ENCODE measurements at regions not wholly inside any gene's neighbourhood (a gene's known extent, or its start where the extent isn't known, plus 50 kb on each side); places are given as distances from the start of the nearest gene placed in this dataset.
"Not testable (repeated sequence)": the region's sequence is repeated elsewhere in the genome, so short reads cannot be mapped to it uniquely, and the experiment has no call there.

DNA sequence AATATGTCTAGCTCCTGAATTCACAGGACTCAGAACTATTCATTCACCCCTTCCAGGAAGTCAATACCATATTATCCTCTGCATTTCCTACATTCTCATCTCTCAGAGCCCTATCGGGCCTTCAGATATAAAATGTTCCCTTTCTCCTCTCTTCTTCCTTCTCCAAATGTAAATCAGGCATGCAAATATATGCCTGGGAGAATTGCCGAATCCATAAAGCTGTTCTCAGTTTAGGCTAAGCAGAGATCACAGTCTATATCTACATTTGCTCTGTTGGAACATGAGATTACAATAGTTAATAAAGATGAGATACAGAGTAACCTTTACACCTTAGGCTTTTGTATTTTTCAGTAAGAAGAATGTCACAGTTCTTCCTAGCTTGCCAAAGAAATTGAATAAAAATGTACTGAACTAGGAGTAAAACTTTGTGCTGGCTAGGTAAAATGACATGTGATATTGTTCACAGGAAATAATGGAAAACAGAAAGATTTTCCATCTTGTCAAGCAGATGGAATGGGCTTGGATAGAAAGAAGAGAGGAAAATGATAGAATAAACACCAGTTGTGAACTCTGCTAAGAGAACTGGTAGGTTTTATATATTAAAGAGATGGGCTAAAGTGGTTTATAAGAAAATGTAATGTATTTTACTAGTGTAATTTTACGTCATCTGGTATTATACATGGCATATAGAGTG lies 161.5 kb downstream of the NRIP1 start:
- no peak for DNase-seq

DNA sequence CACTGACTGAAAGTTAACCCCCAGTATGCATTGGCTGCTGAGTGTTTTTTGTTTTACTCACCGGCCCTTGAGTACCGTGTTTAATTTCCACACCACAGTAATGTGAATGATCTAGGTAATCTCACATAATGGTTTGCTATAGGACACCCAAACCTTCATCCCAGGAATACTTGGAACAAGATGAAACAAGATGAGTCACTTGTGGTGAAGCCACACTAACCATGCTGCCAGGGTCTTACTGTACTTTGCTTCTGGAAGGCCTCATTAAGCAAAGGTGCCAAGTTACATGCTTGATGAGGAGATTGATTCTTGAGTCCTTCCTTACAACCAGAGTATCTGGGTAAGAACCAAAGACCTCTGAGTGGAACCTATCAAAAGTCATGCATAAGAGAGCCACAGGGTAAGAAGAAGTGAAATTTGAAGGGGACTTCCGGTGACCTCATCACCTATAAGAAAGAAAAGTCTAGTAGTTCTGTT lies 163.3 kb downstream of the NRIP1 start:
- no peak for DNase-seq

DNA sequence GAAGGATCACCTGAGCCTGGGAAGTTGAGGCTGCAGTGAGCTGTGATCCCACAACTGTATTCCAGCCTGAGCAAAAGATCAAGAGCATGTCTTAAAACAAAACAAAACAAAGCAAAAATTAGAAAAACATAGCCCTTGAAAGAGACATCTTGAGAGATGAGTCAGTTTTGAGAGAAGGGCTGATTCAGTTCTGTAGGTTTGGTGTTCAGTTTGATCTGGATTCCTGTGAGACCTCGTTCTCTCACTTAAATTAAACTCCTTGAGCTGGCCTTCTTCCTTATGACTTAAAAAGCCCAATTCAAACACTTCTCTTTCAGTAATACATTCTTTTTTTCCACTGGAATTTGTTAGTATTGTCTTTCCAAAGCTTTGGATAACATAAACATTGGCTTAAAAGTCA lies 164.2 kb downstream of the NRIP1 start:
- DNase-seq = no peak

DNA sequence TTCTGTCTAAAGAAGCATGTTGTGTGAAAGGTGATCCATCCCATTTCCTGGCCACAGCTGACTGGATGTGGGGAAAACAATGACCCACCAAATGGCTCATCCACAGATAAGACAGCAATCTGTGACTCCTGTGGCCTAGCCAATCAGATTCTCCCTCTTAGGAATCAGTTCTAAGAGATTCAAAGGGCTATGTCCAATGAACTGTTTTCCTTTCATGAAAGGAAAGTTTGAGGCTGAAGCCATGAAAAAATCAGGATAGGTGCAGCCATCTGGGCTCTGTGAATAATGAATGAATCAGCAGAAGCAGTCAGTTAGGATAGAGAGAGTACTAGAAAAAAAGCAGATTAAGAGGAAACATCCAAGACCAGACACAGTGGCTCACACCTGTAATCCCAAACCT lies 164.7 kb downstream of the NRIP1 start:
- no peak for DNase-seq

DNA sequence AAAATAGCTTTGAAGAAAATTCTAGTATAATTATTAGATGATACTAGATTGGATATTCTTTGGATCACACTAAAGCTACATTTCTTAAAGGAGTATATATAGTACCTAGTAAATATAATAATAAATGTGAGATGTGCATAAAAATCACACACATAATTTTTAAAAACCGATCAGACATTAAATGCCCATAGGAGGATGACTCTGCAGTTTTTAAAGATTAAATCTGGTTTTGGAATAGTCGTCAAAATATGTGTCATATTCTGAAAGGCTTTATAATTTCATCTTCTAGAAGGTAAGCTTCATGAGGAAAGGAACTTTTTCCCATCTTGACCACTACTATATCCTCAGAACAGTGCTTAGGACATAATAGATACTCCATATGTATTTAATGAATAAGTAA lies 169.0 kb downstream of the NRIP1 start:
- DNase-seq = no peak

DNA sequence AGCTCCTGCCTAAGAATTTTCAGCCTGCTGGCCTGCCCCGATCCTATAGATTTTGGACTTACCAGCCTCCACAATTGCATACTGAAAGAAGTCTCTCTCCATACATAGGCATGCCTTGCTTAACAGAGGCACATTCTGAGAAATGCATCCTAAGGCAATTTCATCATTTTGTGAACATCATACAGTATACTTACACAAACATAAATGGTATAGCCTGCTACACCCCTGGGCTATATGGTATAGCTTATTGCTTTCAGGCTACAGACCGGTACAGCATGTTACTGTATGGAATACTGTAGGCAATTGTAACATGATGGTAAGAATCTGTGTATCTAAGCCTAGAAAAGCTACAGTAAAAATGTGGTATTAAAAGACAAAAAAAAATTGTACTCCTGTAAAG lies 174.7 kb downstream of the NRIP1 start:
- no peak for DNase-seq

DNA sequence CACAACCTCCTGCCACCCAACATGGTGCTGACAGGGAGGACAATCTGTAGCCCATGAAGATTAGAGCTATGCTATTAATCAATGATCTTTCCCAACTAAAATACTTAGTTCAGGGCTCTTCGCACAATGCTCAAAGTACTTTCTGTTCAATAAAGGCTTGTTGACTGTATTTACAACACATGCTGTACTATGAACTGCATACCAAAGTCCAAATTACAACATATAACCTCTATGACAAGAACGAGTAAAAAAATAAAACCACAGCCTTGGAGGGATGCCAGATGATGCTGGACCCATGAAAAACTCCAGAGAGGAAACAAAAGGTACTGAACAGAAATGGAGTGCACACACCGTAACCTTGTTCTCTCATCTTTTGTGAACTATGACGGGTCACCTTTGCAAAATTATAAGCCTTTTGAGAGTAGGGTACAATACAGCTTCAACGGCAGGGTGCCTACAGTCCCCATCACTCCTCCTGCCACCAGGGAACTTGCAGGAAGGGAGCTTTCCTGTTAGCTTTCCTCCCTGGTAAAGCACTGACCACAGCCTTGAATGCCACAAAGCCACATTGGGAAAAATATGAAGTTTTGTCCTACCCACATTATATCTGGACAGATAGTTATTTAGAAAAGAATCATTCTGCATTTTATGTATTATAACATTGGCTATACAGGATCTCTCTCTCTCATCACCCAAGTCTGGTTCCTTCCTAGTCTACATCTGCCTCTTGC lies 175.6 kb downstream of the NRIP1 start:
- DNase-seq = no peak

DNA sequence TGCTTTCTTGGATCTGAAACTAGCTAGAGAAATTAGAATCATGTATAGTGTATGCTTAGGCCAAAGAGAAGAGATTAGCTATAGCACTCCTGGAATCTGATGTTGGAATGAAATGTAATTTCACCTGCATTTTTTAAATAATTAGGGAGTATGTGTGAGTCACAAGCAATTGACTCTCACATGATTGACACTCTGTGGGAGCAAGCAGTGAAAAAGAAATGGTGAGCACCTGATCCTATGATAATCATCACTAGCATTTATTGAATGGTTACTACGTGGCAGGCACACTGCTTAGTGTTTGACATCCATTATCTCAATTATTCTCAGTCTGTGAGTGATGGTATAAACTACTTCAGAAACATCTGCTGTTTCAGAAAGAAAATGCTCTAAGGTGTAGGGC lies 176.6 kb downstream of the NRIP1 start:
- no peak for DNase-seq

DNA sequence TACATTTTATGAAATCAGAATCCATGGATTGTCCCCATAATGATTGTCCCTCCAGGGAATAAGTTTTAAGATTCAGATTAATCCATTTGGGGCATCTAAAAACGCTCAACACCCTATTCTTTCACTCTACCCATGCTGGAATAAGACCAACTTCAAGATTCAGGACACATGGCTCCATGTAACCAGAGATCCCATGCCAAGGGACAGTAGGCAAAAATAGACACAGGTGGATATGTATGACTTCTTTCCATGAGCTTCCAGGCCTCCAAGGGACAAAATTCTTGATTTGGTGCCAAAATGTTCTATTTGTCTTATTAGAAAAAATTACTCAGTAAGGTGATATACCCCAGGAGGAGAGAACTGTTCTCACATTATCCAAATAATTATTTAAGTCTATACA lies 178.8 kb downstream of the NRIP1 start:
- no peak for DNase-seq

DNA sequence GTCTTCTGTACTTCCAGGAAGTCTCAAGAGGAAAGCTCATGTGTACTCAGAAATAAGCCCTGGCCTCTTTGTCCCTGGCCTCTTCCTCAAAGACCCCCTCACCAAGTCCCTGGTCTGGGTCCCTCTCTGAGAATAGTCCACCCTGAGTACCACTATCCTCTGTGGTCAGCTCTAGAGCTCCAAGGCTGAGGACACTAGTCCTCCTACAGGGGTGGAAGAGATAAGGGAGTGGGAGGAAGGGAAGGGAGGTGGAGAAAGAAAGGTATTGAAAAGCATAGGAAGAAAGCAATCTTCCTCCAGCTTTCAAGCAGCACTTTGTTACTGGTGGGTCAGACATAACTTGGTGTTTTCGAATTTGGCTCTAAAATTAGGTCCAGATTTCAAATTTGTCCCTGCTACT lies 181.4 kb downstream of the NRIP1 start:
- no peak for DNase-seq

DNA sequence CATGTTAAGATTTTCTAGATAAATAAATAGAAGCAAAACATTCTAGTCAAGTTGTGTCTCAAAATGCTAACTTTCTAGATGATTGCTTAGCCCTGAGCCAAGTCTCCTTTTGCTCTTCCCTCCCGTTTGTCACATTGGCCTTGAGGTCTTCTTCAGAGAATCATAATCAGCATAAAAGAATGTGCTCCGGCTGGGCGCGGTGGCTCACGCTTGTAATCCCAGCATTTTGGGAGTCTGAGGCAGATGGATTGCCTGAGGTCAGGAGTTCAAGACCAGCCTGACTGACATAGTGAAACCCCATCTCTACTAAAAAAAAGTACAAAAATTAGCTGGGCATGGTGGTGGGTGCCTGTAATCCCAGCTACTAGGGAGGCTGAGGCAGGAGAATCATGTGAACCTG lies 182.3 kb downstream of the NRIP1 start:
- DNase-seq = not testable (repeated sequence)

DNA sequence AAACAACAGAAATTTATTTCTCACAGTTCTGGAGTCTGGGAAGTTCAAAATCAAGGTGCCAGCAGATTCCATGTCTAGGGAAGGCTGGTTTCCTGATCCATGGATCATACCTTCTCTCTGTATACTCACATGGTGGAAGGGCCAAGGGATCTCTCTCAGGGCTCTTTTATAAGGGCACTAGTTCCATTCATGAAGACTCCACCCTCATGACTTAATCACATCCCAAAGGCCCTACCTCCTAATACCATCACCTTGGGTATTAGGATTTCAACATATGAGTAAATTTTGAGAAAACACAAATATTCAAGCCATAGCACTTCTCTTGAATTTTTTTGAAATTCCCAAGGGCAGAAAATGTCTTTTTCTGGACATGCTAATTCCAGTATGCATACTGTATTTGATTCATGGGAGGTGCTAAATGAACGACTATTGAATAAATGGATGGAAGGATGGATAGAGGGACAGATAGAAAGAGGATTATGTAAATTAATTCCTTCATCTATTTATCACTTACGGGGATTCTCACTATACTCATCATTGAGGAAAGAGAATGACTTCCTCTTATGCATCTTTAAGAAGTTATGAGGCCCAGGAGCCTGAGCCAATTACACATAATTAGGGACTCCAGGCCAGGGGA lies 182.8 kb downstream of the NRIP1 start:
- no peak for DNase-seq

DNA sequence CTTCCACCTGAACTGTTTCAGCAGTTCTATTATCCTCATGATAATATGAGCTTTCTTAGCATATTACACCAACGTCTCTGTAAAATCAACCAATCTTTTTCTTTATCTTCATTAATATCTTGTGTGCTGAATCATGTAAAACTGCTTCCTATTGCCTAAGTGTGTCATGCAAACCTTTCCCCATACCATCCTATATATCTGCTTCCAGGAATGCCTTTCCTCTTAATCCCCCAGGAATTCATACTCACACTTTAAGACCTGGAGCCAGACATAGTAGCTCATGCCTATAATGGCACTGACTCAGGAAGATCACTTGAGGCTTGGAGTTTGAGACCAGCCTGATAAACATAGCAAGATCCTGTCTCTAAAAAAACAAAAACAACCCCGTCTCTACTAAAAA lies 183.9 kb downstream of the NRIP1 start:
- no peak for DNase-seq

DNA sequence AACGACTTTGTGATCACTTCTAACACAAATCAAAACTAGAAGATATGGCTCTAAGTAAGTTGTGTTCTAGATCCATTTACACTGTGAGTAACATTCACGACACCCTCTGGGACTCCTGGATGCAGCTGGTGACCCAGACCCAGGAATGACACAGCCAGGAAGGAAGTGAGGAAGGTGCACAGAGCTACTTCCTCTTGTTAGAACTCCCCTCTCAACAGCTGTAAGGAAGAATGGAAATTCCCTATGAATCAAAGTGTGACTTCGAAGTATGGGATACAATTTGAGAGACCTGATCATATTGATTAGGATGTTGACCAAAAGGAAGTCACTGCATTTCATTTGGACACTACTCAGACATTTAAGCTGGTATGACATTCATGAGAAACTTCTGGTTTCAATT lies 185.3 kb downstream of the NRIP1 start:
- no peak for DNase-seq

DNA sequence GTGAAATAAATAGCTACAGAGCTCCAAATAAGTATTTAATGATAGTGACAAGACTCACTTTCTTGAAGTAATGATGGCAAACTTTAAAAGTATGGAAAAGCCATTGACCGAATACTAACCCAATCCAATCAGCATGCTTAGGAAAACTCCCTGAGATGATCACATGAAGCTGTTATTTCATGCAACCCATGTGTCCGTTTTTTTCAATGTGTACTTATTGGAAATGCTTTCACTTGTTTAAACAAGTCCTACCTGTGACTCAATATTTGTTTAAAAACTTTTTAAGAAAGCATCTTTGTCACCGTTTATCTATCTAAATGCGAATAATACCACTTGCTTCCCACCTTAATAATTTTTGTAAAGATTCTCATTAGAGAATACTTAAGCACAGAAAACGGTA lies 185.8 kb downstream of the NRIP1 start:
- no peak for DNase-seq

DNA sequence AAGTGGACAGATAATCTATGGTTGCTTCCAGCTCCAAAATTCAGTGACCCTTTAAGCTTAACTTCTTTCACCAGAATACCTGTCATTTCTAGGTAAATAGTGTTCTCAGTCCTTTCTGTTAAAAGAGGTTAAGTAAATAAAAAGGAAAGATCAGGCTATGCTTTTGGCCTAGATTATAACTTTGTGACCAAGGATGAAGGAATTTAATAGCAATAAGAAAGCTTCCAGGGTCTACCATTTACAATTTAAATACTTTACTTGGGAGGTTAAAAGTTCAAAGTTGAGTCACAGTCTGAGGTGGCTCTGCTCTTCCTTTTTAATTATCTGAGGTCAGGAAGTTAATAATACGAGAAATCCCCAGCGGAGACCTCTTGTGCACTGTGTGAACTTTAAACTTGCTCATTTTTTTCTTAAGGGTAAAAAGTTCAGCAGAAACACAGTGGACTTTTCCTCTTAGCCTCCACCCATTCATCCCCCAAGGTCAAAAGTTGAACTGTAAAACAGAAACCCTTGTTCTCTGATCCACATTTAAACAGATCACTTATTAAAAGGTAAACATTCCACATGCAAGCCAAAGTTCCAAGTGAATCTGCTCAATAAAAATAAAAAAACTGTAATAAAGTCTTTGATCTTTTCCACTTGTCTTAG lies 187.1 kb downstream of the NRIP1 start:
- DNase-seq = no peak

DNA sequence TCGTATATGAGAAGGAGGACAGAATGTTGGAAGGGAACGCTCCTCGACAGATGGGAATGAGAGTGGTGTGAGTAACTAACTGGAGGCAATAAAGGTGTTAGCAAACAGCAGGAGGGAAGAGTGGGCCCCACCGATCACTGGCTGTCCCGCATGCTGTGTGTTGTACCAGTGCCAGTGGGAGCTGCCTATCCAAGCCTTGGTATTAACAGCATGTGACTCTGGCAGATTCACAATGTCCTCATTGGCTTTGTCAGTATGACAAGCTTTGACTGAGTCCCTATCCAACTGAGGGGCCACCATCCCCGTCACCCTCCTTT lies 188.3 kb downstream of the NRIP1 start:
- no peak for DNase-seq

DNA sequence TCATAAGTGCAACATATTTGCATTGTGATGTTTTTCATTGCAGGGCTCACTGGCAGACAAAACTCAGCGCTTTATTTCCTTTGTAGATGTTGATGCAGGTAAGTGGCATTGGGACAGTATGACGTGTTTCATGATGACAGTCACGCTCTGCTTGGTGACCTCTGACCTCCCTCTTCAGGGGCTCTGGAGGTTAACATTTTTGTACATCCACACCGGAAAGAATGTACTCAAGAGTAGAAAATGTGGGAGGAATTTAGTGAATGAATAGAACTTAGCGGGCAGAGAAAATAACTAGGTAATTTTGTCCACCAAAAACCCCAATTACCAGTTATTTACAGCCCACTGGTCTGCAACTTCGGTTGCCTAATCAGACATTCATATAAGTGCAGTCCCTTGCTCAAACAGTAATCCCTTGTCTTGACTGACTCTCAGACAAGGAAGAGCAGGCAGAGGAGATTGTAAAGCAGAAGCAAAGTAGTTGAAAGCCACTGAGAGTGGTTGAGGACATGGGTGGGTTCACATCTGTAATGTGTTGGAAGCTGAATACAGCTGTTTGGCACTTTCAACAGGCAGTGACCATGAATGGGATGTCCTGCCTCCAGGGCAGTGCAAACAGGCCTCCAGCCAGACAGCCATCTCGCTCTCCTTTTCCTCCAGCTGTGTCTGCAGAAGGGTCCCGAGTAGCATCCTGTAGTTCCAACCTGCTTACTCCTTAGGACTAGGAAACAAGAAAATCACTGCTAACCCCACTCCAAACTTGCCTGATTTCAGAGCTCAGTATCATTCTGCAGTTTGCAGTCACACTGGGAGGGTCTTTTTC lies 188.9 kb downstream of the NRIP1 start:
- DNase-seq = no peak

DNA sequence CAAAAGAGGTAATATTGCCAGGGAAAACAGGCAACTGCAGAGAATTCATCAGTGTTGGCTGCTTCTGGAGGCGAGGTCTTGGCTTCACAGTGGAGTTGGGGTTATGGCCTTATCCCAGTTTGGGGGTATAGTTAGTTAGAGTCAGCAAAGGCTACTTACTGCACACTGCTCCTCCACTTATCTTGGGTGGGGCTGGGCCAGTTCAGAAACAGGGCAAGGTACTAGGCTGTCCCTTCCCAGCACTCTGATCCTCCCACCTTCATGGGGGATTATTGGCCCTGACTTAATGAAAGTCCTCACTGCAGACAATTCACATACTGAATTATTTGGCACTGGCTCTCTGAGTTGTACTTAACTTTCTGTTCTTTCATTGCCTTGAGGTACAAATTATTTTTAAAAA lies 189.6 kb downstream of the NRIP1 start:
- DNase-seq = no peak

DNA sequence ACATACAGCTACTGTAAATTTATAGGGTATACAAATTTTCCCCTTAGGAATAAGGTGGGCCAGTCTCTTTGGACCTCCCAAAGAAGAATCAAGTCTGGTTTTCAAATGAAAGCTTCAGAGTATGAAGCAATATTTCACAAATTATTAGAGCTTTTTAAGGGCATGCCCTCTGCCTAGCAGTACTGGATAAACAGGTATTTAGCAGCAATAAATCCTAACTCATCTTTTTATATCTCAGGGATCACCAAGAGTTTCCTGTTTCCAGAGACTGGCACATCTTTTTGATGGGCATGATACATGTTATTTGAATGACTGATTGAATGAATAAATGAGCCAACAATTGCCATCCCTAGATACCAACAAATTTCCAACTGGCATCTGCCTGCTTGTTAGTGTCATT lies 190.4 kb downstream of the NRIP1 start:
- no peak for DNase-seq

DNA sequence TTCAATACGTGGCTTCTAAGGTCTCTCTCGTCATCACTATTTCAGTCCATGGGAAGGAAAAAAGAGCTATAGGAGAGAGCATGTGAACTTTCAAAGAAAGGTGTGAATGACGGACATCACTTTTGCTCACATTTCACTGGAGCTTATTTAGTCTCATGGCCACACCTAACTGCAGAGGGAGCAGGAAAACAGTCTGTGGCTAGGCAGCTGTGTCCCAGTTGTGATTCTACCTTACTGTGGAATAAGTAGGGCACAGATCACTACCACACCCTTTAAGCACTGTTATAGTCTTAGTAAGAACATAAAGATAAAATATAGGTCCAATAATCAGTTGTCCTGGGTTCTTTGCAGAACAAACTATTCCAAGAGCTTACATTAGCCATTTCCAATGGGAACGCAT lies 192.9 kb downstream of the NRIP1 start:
- no peak for DNase-seq

DNA sequence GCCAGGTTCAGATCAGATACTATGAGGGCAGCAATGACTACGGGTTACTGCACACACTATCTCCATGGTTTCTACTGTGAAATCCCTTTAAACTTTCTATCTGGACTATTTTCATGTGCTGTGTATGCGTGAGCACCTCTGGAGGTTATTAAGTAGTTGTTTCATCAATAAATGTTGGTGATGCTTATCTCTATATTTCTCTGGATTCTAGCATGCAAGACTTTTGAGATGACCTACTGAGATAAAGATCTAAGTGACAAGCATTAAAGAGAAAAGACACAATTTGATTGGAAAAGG lies 194.0 kb downstream of the NRIP1 start:
- DNase-seq = no peak
